HL-60/S4 treated with phorbol 12-myristate 13-acetate at 8.2 ng/mL for 4 days and 3 days (cell line): ENCODE measurements at regions not wholly inside any gene's neighbourhood (a gene's known extent, or its start where the extent isn't known, plus 50 kb on each side); places are given as distances from the start of the nearest gene placed in this dataset.

Experiments used
- in situ Hi-C: fragments of 300-500 bp; cut with MboI; formaldehyde crosslinking; loops from 2 replicates; pipeline ENCODE4 v1.15.0; 2022; ENCODE audit warnings: low sequenced_read_pairs

DNA sequence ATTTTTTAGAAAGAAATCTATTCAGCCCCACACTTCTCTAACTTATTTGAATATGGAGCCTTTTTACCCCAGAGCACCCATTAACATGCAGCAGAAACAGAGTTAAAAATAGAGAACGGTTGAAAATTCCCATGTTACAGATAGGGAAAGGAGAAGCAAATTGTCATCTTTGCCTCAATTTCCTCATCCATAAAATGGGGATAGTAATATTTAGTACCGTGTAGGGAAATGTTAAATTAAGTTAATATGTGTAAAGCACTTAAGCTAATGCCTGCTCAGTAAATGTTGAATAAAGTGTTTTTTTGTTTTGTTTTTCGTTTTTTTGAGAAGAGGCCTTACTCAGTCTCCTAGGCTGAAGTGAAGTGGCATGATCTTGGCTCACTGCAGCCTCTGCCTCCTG lies 50.3 kb downstream of the NAV1 start:
- in situ Hi-C loops: no loop called here

GRCh38 chr1:201590474-201590873 lies 51.5 kb downstream of the NAV1 start:
- in situ Hi-C loops: no loop called here

DNA sequence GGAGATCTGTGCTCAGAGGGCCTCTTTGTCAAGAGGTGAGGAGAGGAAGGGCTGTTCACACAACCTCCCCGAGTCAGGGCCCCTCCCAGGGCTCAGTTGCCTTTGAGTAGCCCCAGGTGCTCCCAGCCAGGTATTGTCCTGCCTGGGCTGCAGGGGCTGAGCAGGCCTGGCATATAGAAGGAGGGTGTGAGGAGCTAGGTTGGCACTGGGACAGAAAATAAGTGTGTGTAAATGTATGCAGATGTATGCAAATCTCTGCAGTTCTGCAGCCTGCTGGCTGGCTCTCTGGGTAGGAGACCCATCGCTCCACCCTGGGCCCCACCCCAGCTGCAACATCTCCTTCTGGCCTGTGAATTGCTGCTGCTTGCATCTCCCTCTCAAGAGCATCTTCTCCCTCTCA lies 52.4 kb downstream of the NAV1 start:
- in situ Hi-C loops: no loop called here

DNA sequence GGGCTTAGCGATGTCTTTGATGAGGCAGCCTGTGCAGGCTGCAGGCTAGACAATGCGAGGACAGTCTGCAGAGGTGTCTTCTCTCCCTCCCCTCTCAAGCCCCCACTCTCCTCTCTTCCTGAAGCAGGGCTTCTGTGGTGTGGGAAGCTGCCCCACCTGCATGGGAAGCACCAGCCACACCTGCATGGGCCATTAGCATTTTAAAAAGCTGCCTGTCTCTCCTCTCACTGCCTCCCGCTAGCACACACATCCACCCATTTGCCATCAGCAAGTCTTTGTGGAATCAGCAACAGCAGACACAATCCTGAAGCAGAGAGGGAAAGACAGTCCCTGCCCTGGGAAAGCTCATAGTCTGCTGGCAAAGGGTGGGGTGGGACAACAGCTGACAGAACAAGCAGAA lies 53.1 kb downstream of the NAV1 start:
- in situ Hi-C loops: no loop called here

DNA sequence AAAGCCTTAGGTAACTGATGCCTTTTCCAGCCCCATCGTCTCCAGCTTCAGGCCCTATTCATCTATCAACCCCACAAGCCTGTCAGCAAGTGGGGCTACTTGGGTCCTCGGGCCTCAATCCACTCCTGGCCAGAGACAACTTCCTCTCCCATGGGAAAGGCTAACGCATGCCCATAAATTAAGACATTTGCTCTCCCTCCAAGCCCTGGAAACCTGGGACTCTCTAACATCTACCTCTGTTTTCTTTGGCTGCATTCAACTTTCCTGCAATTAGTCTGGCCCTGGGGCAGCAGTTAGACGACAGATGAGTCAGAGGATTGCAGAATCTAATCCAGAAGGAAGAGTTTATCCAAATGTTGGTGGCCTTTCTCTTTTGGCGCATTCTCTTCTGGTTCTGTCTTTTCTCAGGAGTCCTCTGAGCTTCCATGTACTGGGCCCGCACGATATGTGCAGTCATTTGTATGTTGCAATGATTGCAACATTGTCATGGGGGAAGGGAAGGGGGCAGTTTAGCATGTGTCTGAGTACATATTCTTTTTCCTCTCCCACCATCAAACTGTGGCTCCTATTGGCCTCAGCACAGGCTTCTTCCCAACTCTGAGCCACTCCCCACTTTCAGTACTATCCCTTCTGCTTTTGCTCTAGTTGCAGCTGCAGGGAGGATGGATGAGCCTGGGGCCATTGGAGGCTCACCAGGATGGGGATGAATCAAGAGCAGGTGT lies 54.4 kb downstream of the NAV1 start:
- in situ Hi-C loops: no loop called here

DNA sequence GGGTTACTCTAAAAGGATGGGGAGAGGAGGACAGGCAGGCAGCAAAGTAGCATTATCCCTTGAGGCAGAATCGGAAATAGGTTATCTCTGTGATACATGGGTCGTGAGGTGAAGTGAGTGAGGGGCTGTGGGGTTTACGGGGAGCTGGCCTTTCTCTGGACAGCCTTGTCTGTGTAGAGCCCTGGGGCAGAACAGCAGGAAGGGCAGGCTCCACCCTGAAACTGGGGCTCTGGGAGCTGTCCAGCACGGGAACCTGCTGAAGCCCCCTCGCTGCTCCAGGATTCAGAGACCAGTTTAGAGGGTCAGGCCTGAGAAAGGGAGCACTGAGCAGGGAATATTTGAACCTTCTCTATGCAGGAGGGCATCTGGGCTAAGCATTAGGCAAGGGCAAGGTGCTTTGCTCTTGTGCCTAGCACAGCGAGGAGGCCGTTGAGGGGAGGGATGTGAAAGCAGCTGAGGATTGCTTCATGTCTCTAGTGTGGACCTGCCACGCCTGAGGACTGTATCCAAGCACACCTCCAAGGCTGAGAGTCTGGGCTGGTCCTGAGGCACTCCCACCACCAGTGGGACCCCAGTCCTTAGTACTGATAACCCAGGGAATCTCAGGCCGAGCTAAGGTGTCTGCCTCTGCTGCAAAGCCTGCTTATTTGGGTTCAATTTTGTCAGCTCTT lies 55.8 kb downstream of the NAV1 start:
- in situ Hi-C loops: no loop called here

GRCh38 chr1:201595381-201595780 lies 56.5 kb downstream of the NAV1 start:
- in situ Hi-C loops: no loop called here

DNA sequence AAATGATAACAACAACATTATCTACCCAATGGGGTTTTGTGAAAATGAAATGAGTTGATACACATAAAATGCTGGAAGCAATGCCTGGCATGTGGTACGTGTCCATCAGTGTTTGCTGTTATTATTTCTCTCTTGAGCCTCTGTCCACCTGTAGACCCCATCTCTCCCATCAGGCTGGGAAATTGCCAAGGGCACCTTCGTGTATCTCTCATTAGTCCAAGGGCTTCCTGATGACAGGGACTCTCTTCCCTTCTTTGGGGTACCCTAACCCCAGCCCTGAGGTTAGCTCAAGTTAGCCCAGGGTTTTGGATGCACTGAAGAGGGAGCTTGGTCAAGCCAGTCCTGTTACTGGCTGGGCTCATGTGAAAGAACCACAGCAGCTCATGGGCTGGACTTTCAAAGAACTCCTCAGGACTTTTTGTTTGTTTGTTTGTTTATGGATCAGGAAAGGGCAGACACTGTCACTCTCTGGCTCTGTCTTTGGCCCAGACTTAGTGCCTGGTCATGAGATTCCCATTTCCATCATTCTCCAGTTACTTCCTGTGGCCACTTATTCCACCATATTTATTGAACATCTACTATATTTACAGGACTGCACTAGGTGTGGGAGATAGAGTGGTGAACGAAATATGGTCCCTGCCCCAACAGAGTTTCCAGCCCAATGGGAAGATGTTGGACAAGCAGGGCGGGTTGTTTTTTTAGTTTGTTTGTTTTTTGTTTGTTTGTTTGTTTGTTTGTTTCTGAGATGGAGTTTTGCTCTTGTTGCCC lies 57.4 kb downstream of the NAV1 start:
- in situ Hi-C loops: no loop called here

DNA sequence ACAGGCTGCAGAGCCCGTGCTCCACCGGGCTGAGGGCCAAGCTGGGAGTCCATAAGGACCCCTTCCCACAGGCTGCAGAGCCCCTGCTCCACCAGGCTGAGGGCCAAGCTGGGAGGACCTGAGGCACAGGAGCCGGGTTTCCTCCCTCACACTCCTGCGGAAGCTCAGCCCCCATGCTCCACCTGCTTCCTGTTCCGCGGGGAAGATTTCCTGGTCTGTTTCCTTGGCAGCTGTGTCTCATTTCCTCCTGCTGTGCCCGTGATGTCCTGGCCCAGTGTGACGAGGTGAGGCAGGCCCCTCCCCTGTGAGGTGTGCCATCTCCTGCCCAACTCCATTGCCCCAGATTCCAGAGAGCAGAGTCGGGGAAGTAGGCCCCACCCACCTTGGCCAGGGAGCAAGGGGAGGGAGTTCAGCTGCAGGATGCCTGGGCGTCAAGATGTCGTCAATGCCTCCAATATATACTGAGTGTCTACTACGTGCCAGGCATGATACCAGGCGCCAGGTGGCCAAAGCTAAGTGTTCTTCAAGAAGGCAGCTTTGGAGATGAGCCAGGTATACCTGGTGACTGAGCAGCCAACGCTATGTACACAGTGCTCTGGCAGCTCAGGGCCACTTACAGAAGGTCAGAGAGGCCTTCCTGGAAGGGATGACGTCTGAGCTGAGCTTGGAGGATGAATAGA lies 58.8 kb downstream of the NAV1 start:
- in situ Hi-C loops: no loop called here

DNA sequence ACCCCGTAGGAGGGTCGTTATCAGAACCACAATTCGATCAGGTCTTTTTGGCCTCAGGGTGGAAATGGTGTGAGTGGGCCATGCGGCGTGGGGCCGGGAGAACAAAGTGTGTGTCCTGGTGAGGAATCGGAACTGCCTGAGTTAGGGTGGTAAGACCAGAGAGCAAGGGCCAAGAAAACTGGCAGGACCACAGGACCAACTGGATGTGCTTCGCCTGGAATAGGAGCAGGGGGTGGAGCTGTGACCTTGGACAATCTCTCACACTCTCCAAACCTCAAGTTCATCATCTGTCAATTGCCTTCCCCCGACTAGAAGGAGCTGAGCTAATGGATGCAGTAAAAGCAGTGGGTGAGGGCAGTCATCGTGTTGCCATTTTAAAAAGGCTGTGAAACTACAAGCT lies 59.5 kb downstream of the NAV1 start:
- in situ Hi-C loops: no loop called here

- in situ Hi-C loops: no loop called here
Observed at GRCh38 chr1:201598973-201599372, 60.0 kb downstream of the NAV1 start.

DNA sequence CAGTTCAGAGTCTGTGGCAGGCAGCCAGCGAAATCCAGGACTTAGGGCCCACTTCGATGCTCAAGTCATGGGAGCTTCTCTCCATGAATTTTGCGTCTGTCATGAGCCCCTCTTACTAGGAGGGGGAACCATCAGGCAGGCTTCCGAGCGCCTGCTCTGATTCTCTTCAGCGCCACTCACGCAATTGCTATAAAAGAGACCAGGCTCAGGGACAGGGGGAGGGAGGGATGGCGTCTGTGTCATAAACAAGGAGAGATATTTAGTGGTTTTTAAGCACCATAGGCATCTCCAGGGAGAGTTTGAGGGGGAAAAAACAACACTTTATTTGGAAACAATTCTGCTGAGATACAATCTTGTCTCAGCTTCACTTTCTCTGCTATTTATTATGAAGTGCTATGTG lies 60.6 kb downstream of the NAV1 start:
- in situ Hi-C loops: no loop called here

DNA sequence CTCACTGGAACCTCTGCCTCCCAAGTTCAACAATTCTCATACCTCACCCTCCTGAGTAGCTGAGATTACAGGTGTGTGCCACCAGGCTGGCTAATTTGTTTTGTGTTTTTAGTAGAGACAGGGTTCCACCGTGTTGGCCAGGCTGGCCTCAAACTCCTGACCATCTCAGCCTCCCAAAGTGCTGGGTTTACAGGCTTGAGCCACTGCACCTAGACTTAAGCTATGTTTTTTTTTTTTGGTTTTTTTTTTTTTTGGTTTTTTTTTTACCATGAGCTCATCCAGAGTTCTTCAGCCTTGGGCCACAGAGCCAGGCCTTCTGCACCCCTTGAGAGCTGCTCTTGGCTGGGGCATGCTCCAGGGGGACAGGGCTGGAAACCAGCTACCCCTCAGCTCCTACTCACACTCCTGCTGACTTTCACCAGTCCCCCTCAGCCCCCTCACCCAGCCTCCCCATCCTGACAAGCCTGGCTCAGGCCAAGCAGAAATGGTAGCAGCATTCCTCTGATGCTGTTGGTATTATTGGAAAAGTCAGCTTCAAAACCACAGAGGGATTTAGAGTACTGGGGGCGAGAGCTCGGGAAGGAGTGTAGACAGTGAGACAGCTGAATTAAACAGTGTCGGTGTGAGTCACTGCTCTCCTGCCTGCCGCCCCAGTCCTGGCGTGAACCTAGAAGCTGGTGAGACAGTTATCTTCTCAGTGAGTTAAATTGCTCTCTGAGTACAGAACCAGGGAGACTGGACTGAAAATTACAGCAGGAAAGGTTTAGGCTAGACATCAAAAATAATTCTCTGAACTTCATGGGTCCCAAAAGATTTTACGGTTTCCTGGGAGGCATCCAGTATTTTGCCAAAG lies 63.7 kb downstream of the NAV1 start:
- in situ Hi-C loops: no loop called here

GRCh38 chr1:201603613-201604232 lies 64.8 kb downstream of the NAV1 start:
- in situ Hi-C loops: no loop called here

DNA sequence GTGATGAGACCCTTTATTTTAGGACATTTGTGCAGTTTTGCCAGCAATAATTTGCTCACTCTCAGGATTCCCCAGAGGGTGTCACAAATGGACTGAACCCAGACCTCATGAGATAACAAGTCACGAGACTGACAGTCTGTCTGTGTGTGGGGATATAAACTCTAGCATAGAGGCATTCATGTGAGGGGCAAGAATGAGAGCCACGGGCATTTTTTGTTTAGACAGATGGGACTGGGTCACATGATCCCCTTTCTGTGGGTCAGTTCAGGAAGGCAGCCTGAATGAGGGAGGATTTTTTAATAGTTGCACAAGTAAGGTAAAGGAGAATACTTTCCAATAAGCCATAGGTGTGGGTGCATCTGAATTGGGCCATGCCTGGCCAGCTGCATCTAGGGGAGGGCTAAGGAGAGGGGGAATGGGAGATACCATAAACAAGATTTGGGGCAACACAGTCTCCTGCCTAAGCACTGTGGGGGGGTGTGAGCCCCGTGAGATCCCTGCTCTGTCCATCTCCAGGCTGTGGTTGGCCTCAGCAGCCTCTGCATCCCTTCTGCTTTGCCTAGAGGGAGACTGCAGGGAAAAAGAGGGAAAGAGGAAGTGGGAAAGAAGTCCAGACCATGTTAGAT lies 66.6 kb downstream of the NAV1 start:
- in situ Hi-C loops: no loop called here

DNA sequence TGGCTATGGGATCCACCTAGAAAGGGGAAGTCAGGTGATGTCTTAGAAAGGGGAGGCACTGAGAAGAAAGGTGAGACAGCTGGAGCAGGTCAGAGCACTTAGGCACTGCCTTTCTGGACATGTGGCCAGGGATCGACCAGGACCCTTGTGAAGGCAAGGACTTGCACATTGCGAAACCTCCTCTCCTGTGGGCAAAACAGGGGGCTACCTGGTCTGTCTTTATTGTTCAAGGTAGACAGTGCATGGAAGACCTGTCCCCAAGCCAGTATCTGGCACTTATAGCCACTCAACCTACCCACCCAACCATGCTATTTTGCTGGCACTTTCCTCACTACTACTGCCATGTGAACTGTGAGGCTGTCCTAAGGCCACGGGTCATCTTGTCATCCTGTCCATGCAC lies 67.2 kb downstream of the NAV1 start:
- in situ Hi-C loops: no loop called here

DNA sequence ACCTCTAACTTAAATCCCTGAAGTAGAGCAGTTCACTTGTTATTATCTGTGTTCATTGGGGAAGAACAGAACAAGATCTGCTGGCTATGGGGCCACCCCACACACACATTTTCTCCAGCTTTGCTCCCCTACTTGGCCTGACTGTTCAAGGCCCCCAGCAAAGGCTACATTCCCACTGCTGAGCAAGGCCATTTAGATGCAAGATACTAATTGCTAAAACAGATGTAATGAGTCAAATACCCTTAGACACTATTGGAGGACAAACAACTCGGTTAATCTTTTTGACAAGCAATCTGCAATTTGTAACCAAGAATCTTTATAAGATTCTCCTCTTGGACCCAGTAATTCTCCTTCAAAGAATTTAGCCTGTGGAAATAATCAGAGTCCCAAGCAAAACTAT lies 67.7 kb downstream of the NAV1 start:
- in situ Hi-C loops: no loop called here

DNA sequence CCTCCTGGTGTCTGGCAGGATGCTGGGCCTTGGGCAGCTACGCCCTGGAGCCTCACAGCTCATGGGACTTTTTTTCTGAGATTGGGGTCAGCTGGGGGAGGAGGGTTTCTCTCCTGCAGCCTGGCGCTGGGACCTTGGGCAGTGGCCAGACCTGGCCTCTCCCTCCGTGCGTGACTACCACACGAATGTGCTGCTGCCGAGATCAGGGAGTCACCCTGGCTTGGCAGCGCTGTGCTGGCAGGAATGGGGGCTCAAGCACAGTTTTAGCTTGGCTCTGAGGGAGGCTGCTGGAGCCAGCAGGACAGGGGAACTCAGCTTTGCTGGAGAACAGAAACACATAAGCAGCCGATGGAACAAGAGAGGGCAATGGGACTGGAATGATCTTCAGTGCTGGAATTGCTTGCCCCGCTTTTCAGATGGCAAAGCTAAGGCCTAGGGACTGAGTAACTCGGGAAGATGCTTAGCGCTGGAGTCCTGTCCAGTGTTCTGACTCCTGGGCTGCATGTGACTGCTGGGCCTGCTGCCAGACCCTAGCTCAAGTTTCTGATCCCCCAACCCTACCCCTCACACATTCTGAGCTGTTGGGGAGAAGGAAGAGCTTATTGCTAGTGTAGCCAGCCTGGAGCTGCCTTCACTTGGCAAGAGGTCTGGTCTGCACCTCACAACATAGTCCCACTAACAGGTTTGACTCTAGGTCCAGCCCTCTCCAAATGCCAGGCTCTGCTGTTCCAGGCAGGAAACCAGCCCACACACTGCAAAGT lies 69.9 kb downstream of the NAV1 start:
- in situ Hi-C loops: no loop called here
